ENCODE measurements at regions not wholly inside any gene's neighbourhood (a gene's known extent, or its start where the extent isn't known, plus 50 kb on each side); places are given as distances from the start of the nearest gene placed in this dataset.

DNA sequence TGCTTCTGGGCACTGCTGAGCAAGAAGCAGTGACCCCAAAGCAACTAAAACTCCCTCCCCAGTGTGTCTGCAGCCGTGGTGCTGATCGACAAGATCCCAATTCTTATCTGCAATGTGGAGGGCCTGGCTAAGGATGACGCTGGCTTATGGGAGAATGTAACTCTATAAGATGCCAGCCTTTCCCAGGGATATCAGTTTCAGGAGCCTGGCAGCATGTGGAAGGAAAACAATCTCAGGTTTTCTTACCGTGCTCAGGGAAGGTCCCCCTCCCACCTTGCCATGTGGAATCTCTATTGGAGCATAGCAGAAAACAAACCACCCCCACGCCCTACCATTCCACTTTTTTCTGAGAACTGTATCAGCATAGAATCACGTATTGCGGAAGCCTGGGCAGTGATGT is 87.7 kb upstream of the PTPN3 start:
- Histone ChIP-seq H3K4me1 (peaks cover 0 to 12% (median 2%) of the 10 kb centered on the region in 4 donors), H3K36me3 (no peaks in the 10 kb centered on the region), H3K27me3 (no peaks in the 10 kb centered on the region), H3K27ac (no peak overlapping the region), H3K9me3 (no peaks in the 10 kb centered on the region), H3K4me3 (no peak overlapping the region)
- intact Hi-C loops (cut with DNase I; ENCODE audit: low total_unique reads): no loop called here
- TF ChIP-seq, protein P1, sequence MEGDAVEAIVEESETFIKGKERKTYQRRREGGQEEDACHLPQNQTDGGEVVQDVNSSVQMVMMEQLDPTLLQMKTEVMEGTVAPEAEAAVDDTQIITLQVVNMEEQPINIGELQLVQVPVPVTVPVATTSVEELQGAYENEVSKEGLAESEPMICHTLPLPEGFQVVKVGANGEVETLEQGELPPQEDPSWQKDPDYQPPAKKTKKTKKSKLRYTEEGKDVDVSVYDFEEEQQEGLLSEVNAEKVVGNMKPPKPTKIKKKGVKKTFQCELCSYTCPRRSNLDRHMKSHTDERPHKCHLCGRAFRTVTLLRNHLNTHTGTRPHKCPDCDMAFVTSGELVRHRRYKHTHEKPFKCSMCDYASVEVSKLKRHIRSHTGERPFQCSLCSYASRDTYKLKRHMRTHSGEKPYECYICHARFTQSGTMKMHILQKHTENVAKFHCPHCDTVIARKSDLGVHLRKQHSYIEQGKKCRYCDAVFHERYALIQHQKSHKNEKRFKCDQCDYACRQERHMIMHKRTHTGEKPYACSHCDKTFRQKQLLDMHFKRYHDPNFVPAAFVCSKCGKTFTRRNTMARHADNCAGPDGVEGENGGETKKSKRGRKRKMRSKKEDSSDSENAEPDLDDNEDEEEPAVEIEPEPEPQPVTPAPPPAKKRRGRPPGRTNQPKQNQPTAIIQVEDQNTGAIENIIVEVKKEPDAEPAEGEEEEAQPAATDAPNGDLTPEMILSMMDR (IDR thresholded peaks at IDR 0.05): no peak
- DNase-seq: no peak

DNA sequence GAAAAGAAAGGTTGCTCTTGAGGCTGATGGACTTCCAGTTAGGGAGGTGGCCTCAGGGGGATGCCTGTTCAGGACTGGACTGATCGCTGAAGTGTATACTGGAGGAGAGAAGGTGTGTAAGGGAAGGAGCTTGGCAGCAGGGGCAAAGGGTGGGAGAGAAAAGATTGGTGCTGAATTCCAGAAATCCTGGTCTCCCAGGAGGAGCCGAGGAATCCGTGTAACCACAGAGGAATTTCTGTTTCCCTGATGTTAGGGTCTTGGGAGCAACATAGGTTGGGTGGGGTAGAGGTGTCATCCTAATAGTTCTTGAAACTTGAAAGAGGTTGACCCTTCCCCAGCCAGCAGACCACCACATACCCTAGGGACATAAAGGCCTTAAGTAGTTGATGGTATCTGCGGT is 88.9 kb upstream of the PTPN3 start:
- intact Hi-C loops (cut with DNase I; ENCODE audit: low total_unique reads): no loop called here
- no peak for DNase-seq
- TF ChIP-seq, protein P1 (IDR thresholded peaks at IDR 0.05): no peak
- no peak overlapping the region for H3K4me3 ChIP-seq
- no peaks in the 10 kb centered on the region for H3K9me3 ChIP-seq
- no peaks in the 10 kb centered on the region for H3K27me3 ChIP-seq
- no peak overlapping the region for H3K27ac ChIP-seq
- no peaks in the 10 kb centered on the region for H3K36me3 ChIP-seq
- peaks cover 0 to 22% (median 6%) of the 10 kb centered on the region in 4 donors for H3K4me1 ChIP-seq

- TF ChIP-seq, protein P1 (IDR thresholded peaks at IDR 0.05): no peak
- Histone ChIP-seq H3K4me3 (no peak overlapping the region), H3K9me3 (no peaks in the 10 kb centered on the region), H3K4me1 (peaks cover 0 to 22% (median 6%) of the 10 kb centered on the region in 4 donors), H3K27me3 (no peaks in the 10 kb centered on the region), H3K27ac (no peak overlapping the region), H3K36me3 (no peaks in the 10 kb centered on the region)
- intact Hi-C loops (cut with DNase I; ENCODE audit: low total_unique reads): no loop called here
- DNase-seq: no peak
Observed at GRCh38 chr9:109588415-109588814, 90.3 kb upstream of the PTPN3 start.

GRCh38 chr9:109590966-109591365 is 92.9 kb upstream of the PTPN3 start:
- peak; percentile 26 to 71 for DNase-seq
- Histone ChIP-seq H3K4me3 (no peak overlapping the region), H3K27me3 (no peaks in the 10 kb centered on the region), H3K9me3 (no peaks in the 10 kb centered on the region), H3K27ac (no peak overlapping the region), H3K4me1 (peaks cover 0 to 22% (median 6%) of the 10 kb centered on the region in 4 donors), H3K36me3 (no peaks in the 10 kb centered on the region)
- intact Hi-C loops (cut with DNase I; ENCODE audit: low total_unique reads): no loop called here
- TF ChIP-seq, protein P1 (IDR thresholded peaks at IDR 0.05): peak in 1 of 2 experiments; percentile 20

- no peaks in the 10 kb centered on the region for H3K9me3 ChIP-seq
- TF ChIP-seq, protein P1 (IDR thresholded peaks at IDR 0.05): no peak
- H3K27me3 ChIP-seq: no peaks in the 10 kb centered on the region
- intact Hi-C loops (cut with DNase I; ENCODE audit: low total_unique reads): no loop called here
- H3K4me3 ChIP-seq: no peak overlapping the region
- no peak for DNase-seq
- H3K36me3 ChIP-seq: no peaks in the 10 kb centered on the region
- H3K4me1 ChIP-seq: peaks cover 0 to 22% (median 6%) of the 10 kb centered on the region in 4 donors
- H3K27ac ChIP-seq: no peak overlapping the region
Observed at GRCh38 chr9:109591691-109592090, 93.6 kb upstream of the PTPN3 start.

- no peak for DNase-seq
- no peak overlapping the region for H3K27ac ChIP-seq
Observed at GRCh38 chr9:109593612-109594011, 95.5 kb upstream of the PTPN3 start.

More at GRCh38 chr9:109593612-109594011, 95.5 kb upstream of the PTPN3 start:
- no peaks in the 10 kb centered on the region for H3K36me3 ChIP-seq
- H3K4me1 ChIP-seq: peaks cover 0 to 18% (median 6%) of the 10 kb centered on the region in 4 donors
- H3K27me3 ChIP-seq: no peaks in the 10 kb centered on the region
- TF ChIP-seq, protein P1 (IDR thresholded peaks at IDR 0.05): no peak
- no peaks in the 10 kb centered on the region for H3K9me3 ChIP-seq
- intact Hi-C loops (cut with DNase I; ENCODE audit: low total_unique reads): no loop called here
- no peak overlapping the region for H3K4me3 ChIP-seq
